Stimulated activated effector memory CD8-positive, alpha-beta T cell treated with anti-CD3 and anti-CD28 coated beads, Interleukin-12 subunit alpha, Interleukin-12 subunit beta, amount 100 ng/mL, for 72 hours (primary cell): ENCODE measurements at regions not wholly inside any gene's neighbourhood (a gene's known extent, or its start where the extent isn't known, plus 50 kb on each side); places are given as distances from the start of the nearest gene placed in this dataset.
"Not testable (repeated sequence)": the region's sequence is repeated elsewhere in the genome, so short reads cannot be mapped to it uniquely, and the experiment has no call there.

Experiments
- ATAC-seq: fragments of 150-1000 bp; cut with Tn5 transposase; 2 replicates; pipeline ENCODE4 v1.10.0; 2021
- DNase-seq, 2 donors: peaks; one replicate each; pipeline ENCODE4 v3.0.0; 2021 to 2022; ENCODE audit warnings: low spot score in 2 of 2
- H3K27ac Mint-ChIP-seq: one replicate; pipeline ENCODE4 v1.8.0; 2022; ENCODE audit warnings: mild to moderate bottlenecking, mixed read lengths
- H3K36me3 Mint-ChIP-seq: one replicate; pipeline ENCODE4 v1.8.0; 2022; ENCODE audit warnings: mild to moderate bottlenecking, mixed read lengths
- H3K4me1 Mint-ChIP-seq: one replicate; pipeline ENCODE4 v1.8.0; 2022; ENCODE audit warnings: mixed read lengths
- H3K4me3 Mint-ChIP-seq: one replicate; pipeline ENCODE4 v1.8.0; 2022; ENCODE audit warnings: mild to moderate bottlenecking, mixed read lengths
- H3K9me3 Mint-ChIP-seq: one replicate; pipeline ENCODE4 v1.8.0; 2022; ENCODE audit warnings: mixed read lengths

- not testable (repeated sequence) for H3K9me3 Mint-ChIP-seq
Measured at GRCh38 chr6:135626001-135626400, 128.5 kb upstream of the AHI1 start.

GRCh38 chr6:135627092-135627715 lies 129.7 kb upstream of the AHI1 start:
- H3K27ac Mint-ChIP-seq: no peak overlapping the region
- ATAC-seq (no peak), DNase-seq (no peak)
- no peaks in the 10 kb centered on the region for H3K36me3 Mint-ChIP-seq
- H3K4me1 Mint-ChIP-seq: peaks cover 56% of the 10 kb centered on the region
- no peak overlapping the region for H3K4me3 Mint-ChIP-seq
- H3K9me3 Mint-ChIP-seq: peaks cover 3% of the 10 kb centered on the region

More at GRCh38 chr6:135626001-135626400, 128.5 kb upstream of the AHI1 start:
- ATAC-seq, H3K4me3 Mint-ChIP-seq, H3K36me3 Mint-ChIP-seq, DNase-seq, H3K27ac Mint-ChIP-seq: not testable (repeated sequence)
- H3K4me1 Mint-ChIP-seq: peaks cover 48% of the 10 kb centered on the region

- Mint-ChIP-seq H3K27ac (peak overlapping the region; percentile 50), H3K9me3 (peaks cover 2% of the 10 kb centered on the region), H3K4me3 (peak overlapping the region; percentile 16), H3K36me3 (no peaks in the 10 kb centered on the region), H3K4me1 (peaks cover 33% of the 10 kb centered on the region)
- peak; percentile 97 for ATAC-seq
- DNase-seq: no peak
Measured at GRCh38 chr6:135630789-135631376, 133.3 kb upstream of the AHI1 start.

GRCh38 chr6:135631821-135632220 lies 134.3 kb upstream of the AHI1 start:
- H3K4me1 Mint-ChIP-seq: peaks cover 38% of the 10 kb centered on the region
- DNase-seq (no peak), ATAC-seq (no peak)
- H3K36me3 Mint-ChIP-seq: no peaks in the 10 kb centered on the region
- H3K27ac Mint-ChIP-seq: peak overlapping the region; percentile 50
- peaks cover 2% of the 10 kb centered on the region for H3K9me3 Mint-ChIP-seq
- no peak overlapping the region for H3K4me3 Mint-ChIP-seq

GRCh38 chr6:135633573-135633972 lies 136.0 kb upstream of the AHI1 start:
- Mint-ChIP-seq H3K9me3 (peaks cover 2% of the 10 kb centered on the region), H3K36me3 (peaks cover 6% of the 10 kb centered on the region), H3K27ac (no peak overlapping the region), H3K4me3 (no peak overlapping the region), H3K4me1 (peaks cover 34% of the 10 kb centered on the region)
- ATAC-seq (no peak), DNase-seq (no peak)

- Mint-ChIP-seq H3K4me3 (peak overlapping the region; percentile 18), H3K4me1 (peaks cover 34% of the 10 kb centered on the region), H3K27ac (peak overlapping the region; percentile 10), H3K36me3 (peaks cover 24% of the 10 kb centered on the region), H3K9me3 (peaks cover 6% of the 10 kb centered on the region)
- ATAC-seq: no peak
- DNase-seq: no peak
Measured at GRCh38 chr6:135637701-135638100, 140.2 kb upstream of the AHI1 start.

GRCh38 chr6:135638108-135638507 lies 140.6 kb upstream of the AHI1 start:
- Mint-ChIP-seq H3K9me3 (peaks cover 6% of the 10 kb centered on the region), H3K36me3 (peaks cover 24% of the 10 kb centered on the region), H3K4me3 (peak overlapping the region; percentile 18), H3K27ac (peak overlapping the region; percentile 10), H3K4me1 (peaks cover 37% of the 10 kb centered on the region)
- DNase-seq: no peak
- ATAC-seq: peak; percentile 74

GRCh38 chr6:135640048-135640447 lies 142.5 kb upstream of the AHI1 start:
- Mint-ChIP-seq H3K36me3 (peaks cover 33% of the 10 kb centered on the region), H3K4me3 (peak overlapping the region; percentile 36), H3K27ac (peak overlapping the region; percentile 46), H3K4me1 (peaks cover 47% of the 10 kb centered on the region), H3K9me3 (peaks cover 4% of the 10 kb centered on the region)
- DNase-seq (no peak), ATAC-seq (no peak)

GRCh38 chr6:135640449-135641111 lies 143.0 kb upstream of the AHI1 start:
- Mint-ChIP-seq H3K27ac (peak overlapping the region; percentile 46), H3K4me1 (peaks cover 51% of the 10 kb centered on the region), H3K4me3 (peak overlapping the region; percentile 36), H3K36me3 (peaks cover 33% of the 10 kb centered on the region), H3K9me3 (peaks cover 4% of the 10 kb centered on the region)
- DNase-seq (no peak), ATAC-seq (peak; percentile 91)

- Mint-ChIP-seq H3K4me1 (peaks cover 64% of the 10 kb centered on the region), H3K27ac (no peak overlapping the region), H3K9me3 (peaks cover 7% of the 10 kb centered on the region), H3K36me3 (peaks cover 38% of the 10 kb centered on the region), H3K4me3 (no peak overlapping the region)
- DNase-seq: no peak
- no peak for ATAC-seq
Measured at GRCh38 chr6:135642912-135643311, 145.4 kb upstream of the AHI1 start.

GRCh38 chr6:135644394-135644793 lies 146.9 kb upstream of the AHI1 start:
- ATAC-seq (peak; percentile 57), DNase-seq (no peak)
- H3K36me3 Mint-ChIP-seq: peaks cover 25% of the 10 kb centered on the region
- peak overlapping the region; percentile 69 for H3K27ac Mint-ChIP-seq
- peaks cover 71% of the 10 kb centered on the region for H3K4me1 Mint-ChIP-seq
- H3K9me3 Mint-ChIP-seq: peaks cover 12% of the 10 kb centered on the region
- H3K4me3 Mint-ChIP-seq: peak overlapping the region; percentile 27

- peak; percentile 92 for ATAC-seq
- Mint-ChIP-seq H3K4me1 (peaks cover 59% of the 10 kb centered on the region), H3K9me3 (peaks cover 15% of the 10 kb centered on the region), H3K27ac (peak overlapping the region; percentile 75), H3K36me3 (peaks cover 15% of the 10 kb centered on the region), H3K4me3 (peak overlapping the region; percentile 55)
- no peak for DNase-seq
Measured at GRCh38 chr6:135647521-135647920, 150.0 kb upstream of the AHI1 start.

GRCh38 chr6:135651964-135652755 lies 154.6 kb upstream of the AHI1 start:
- peaks cover 25% of the 10 kb centered on the region for H3K4me1 Mint-ChIP-seq
- H3K36me3 Mint-ChIP-seq: peaks cover 1% of the 10 kb centered on the region
- no peak overlapping the region for H3K4me3 Mint-ChIP-seq
- ATAC-seq (no peak), DNase-seq (no peak)
- H3K9me3 Mint-ChIP-seq: peaks cover 15% of the 10 kb centered on the region
- no peak overlapping the region for H3K27ac Mint-ChIP-seq

GRCh38 chr6:135655055-135655454 lies 157.5 kb upstream of the AHI1 start:
- Mint-ChIP-seq H3K36me3 (no peaks in the 10 kb centered on the region), H3K4me3 (no peak overlapping the region), H3K27ac (no peak overlapping the region), H3K4me1 (peaks cover 9% of the 10 kb centered on the region), H3K9me3 (peaks cover 6% of the 10 kb centered on the region)
- DNase-seq (no peak), ATAC-seq (no peak)

- H3K4me1 Mint-ChIP-seq: peaks cover under 1% of the 10 kb centered on the region
- DNase-seq (no peak), ATAC-seq (no peak)
- H3K9me3 Mint-ChIP-seq: peaks cover 3% of the 10 kb centered on the region
- no peak overlapping the region for H3K4me3 Mint-ChIP-seq
- H3K36me3 Mint-ChIP-seq: no peaks in the 10 kb centered on the region
- H3K27ac Mint-ChIP-seq: no peak overlapping the region
Measured at GRCh38 chr6:135657207-135657606, 159.7 kb upstream of the AHI1 start.
